ENCODE measurements at regions not wholly inside any gene's neighbourhood (a gene's known extent, or its start where the extent isn't known, plus 50 kb on each side); places are given as distances from the start of the nearest gene placed in this dataset.

- no peaks in the 10 kb centered on the region for H3K9me3 ChIP-seq (ENCODE audit: control insufficient read depth in 4 of 4, low read length in 3 of 4)
- no peak overlapping the region for H3K27ac ChIP-seq (ENCODE audit: low read depth in 1 of 2, low read length in 2 of 2)
- no peak for DNase-seq (ENCODE audit: low spot score)
- WGBS: 89% methylated on average over 14 of the region's 14 CpGs
- no peak overlapping the region for H3K9ac ChIP-seq (ENCODE audit: low read depth in 1 of 2, low read length in 2 of 2)
- TF ChIP-seq YY1 (IDR thresholded peaks at IDR 0.05): no peak
- TF ChIP-seq REST (IDR thresholded peaks at IDR 0.05): no peak
- TF ChIP-seq JUND (IDR thresholded peaks at IDR 0.05): no peak
- no peak for TF ChIP-seq MAX (IDR thresholded peaks at IDR 0.05)
- TF ChIP-seq FOXA2 (IDR thresholded peaks at IDR 0.05): no peak
- no peak for TF ChIP-seq CTCF (IDR thresholded peaks at IDR 0.05; ENCODE audit: low read depth, low read length, missing input control)
- TF ChIP-seq HNF4G (IDR thresholded peaks at IDR 0.05): no peak
- TF ChIP-seq FOXA1 (IDR thresholded peaks at IDR 0.05): no peak
- TF ChIP-seq TAF1 (conservative IDR thresholded peaks at IDR 0.05): no peak
- TF ChIP-seq GABPA (IDR thresholded peaks at IDR 0.05 in 1 of 2, conservative IDR thresholded peaks at IDR 0.05 in 1 of 2): no peak
- TF ChIP-seq NR2F2 (IDR thresholded peaks at IDR 0.05): no peak
- TF ChIP-seq SP1 (IDR thresholded peaks at IDR 0.05): no peak
- no peak for TF ChIP-seq RAD21 (IDR thresholded peaks at IDR 0.05)
- TF ChIP-seq EGR1 (IDR thresholded peaks at IDR 0.05; ENCODE audit: low read depth in 2 of 2): no peak
- TF ChIP-seq, protein P1, sequence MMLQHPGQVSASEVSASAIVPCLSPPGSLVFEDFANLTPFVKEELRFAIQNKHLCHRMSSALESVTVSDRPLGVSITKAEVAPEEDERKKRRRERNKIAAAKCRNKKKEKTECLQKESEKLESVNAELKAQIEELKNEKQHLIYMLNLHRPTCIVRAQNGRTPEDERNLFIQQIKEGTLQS (IDR thresholded peaks at IDR 0.05): no peak
- TF ChIP-seq HNF4A (conservative IDR thresholded peaks at IDR 0.05): no peak
- no peak for TF ChIP-seq RXRA (IDR thresholded peaks at IDR 0.05)
- TF ChIP-seq, protein P2, sequence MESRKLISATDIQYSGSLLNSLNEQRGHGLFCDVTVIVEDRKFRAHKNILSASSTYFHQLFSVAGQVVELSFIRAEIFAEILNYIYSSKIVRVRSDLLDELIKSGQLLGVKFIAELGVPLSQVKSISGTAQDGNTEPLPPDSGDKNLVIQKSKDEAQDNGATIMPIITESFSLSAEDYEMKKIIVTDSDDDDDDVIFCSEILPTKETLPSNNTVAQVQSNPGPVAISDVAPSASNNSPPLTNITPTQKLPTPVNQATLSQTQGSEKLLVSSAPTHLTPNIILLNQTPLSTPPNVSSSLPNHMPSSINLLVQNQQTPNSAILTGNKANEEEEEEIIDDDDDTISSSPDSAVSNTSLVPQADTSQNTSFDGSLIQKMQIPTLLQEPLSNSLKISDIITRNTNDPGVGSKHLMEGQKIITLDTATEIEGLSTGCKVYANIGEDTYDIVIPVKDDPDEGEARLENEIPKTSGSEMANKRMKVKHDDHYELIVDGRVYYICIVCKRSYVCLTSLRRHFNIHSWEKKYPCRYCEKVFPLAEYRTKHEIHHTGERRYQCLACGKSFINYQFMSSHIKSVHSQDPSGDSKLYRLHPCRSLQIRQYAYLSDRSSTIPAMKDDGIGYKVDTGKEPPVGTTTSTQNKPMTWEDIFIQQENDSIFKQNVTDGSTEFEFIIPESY (IDR thresholded peaks at IDR 0.05): no peak
- H3K27me3 ChIP-seq (ENCODE audit: control insufficient read depth in 4 of 4, insufficient read depth in 4 of 4, low read length in 3 of 4): no peaks in the 10 kb centered on the region
- H3K4me1 ChIP-seq (ENCODE audit: control insufficient read depth in 4 of 4, insufficient read depth in 4 of 4, low read length in 3 of 4): no peaks in the 10 kb centered on the region
- no peak overlapping the region for H3K4me3 ChIP-seq (ENCODE audit: low read depth in 1 of 3, low read length in 3 of 3)
- no peaks in the 10 kb centered on the region for H3K36me3 ChIP-seq (ENCODE audit: control insufficient read depth in 4 of 4, insufficient read depth in 3 of 4, low read depth in 1 of 4, low read length in 3 of 4)
Measured at GRCh38 chr10:4088354-4089066, 303.5 kb upstream of the KLF6 start.

All from liver (tissue), 8 donors.